Peyer's patch (tissue), 4 donors: ENCODE measurements at regions not wholly inside any gene's neighbourhood (a gene's known extent, or its start where the extent isn't known, plus 50 kb on each side); places are given as distances from the start of the nearest gene placed in this dataset.

Experiments
- DNase-seq, 3 donors: peaks; one replicate each; pipeline ENCODE4 v3.0.0-alpha.2; 2017 to 2019
- H3K27ac ChIP-seq, 4 donors: fragments of 200-600 bp; sonication (generic); one replicate each; pipeline ENCODE4 v1.5.1; 2016 to 2019
- H3K27me3 ChIP-seq, 2 donors: fragments of 200-600 bp; sonication (generic); one replicate each; pipeline ENCODE4 v1.5.1; 2019
- H3K36me3 ChIP-seq, 3 donors: fragments of 200-600 bp; sonication (generic); one replicate each; pipeline ENCODE4 v1.5.1; 2016 to 2019
- H3K4me1 ChIP-seq, 4 donors: fragments of 200-600 bp; sonication (generic); one replicate each; pipeline ENCODE4 v1.5.1; 2016 to 2019
- H3K4me3 ChIP-seq, 4 donors: fragments of 200-600 bp; sonication (generic); 1 replicate in 3 of 4; 2 replicates in 1 of 4; pipeline ENCODE4 v1.5.1; 2016 to 2019; ENCODE audit warnings: mild to moderate bottlenecking in 1 of 4
- H3K9me3 ChIP-seq, 4 donors: fragments of 200-600 bp; sonication (generic); one replicate each; pipeline ENCODE4 v1.5.1; 2016 to 2019; ENCODE audit warnings: mild to moderate bottlenecking in 1 of 4
- CTCF ChIP-seq, 6 experiments: fragments of 450-650 bp in 4 of 6; fragments of 200-600 bp in 2 of 6; sonication (generic) in 1 of 6; IDR thresholded peaks; one replicate each; pipeline ENCODE4 v1.5.1; 2017 to 2019; ENCODE audit warnings: antibody characterized with exemption in 6 of 6, mild to moderate bottlenecking in 3 of 6, moderate library complexity in 1 of 6
- POLR2A ChIP-seq, 2 donors: fragments of 450-650 bp; IDR thresholded peaks; one replicate each; pipeline ENCODE4 v1.5.1; 2017; ENCODE audit warnings: antibody characterized with exemption in 2 of 2, mild to moderate bottlenecking in 2 of 2, moderate library complexity in 2 of 2

DNA sequence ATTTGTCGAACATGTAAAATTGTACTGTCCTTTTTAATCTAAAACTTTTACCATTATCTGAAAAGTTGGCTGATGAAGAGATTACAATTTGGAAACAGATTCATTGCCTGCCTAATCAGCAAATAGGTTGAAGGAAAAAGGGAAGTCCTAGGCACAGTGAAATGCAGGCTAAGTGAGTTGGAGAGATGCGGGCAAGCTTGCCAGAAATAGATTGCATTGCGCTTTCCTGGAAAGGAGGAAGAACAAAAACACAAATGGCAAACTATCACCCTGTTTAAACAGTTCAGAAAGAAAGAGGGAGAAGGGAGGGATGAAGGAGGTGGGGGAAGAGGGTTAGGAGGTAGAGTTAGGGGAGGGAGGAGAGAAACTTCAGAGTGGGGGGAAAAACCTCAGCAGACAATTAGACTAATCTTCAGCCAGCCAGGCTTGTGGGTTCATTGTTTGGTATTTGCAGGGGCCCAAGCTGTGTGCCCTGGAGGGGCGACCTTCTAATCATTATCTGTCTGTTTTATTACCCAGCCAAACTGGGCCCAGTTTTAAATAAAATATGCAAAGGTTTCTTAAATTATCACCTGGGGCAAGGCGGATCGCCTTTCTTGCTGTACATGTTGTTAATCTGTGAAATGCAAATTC, 465.2 kb downstream of the TFAP2B start:
- Histone ChIP-seq H3K27ac (no peak overlapping the region), H3K27me3 (no peaks in the 10 kb centered on the region), H3K4me1 (no peaks in the 10 kb centered on the region), H3K36me3 (no peaks in the 10 kb centered on the region), H3K9me3 (no peaks in the 10 kb centered on the region), H3K4me3 (no peak overlapping the region)
- no peak for DNase-seq
- TF ChIP-seq CTCF (IDR thresholded peaks at IDR 0.05) = no peak
- no peak for TF ChIP-seq POLR2A (IDR thresholded peaks at IDR 0.05)

- Histone ChIP-seq H3K4me3 (no peak overlapping the region), H3K4me1 (no peaks in the 10 kb centered on the region), H3K27ac (no peak overlapping the region), H3K36me3 (no peaks in the 10 kb centered on the region), H3K27me3 (no peaks in the 10 kb centered on the region), H3K9me3 (no peaks in the 10 kb centered on the region)
- TF ChIP-seq CTCF (IDR thresholded peaks at IDR 0.05) (no peak), POLR2A (IDR thresholded peaks at IDR 0.05) (no peak)
- no peak for DNase-seq
Measured at GRCh38 chr6:51285876-51286275, 467.2 kb downstream of the TFAP2B start.

- TF ChIP-seq POLR2A (IDR thresholded peaks at IDR 0.05) = no peak
- no peak for TF ChIP-seq CTCF (IDR thresholded peaks at IDR 0.05)
- no peak for DNase-seq
- no peaks in the 10 kb centered on the region for H3K4me1 ChIP-seq
- H3K4me3 ChIP-seq = no peak overlapping the region
- H3K36me3 ChIP-seq = no peaks in the 10 kb centered on the region
- H3K9me3 ChIP-seq = no peaks in the 10 kb centered on the region
- no peaks in the 10 kb centered on the region for H3K27me3 ChIP-seq
- H3K27ac ChIP-seq = no peak overlapping the region
Measured at GRCh38 chr6:51289041-51289440, 470.4 kb downstream of the TFAP2B start.

DNA sequence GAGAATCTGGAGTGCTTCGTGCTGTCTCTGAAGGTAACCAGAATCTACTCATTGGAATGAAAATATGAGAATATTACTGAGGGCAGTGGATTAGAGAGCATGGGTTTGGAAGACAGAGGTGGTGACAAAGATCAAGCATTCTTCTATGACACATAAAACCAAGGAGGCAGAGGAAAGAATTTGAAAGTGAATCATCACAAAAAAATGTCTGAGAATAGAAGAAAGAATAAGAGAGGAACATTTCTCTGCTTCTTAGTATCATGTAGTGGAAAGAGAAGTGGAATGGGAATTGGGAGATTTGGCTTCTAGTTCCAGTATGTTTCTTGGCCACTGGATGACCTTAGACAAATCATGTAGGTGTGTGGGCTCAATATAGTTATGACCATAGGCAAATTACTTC, 474.0 kb downstream of the TFAP2B start:
- no peak for TF ChIP-seq POLR2A (IDR thresholded peaks at IDR 0.05)
- no peak for TF ChIP-seq CTCF (IDR thresholded peaks at IDR 0.05)

GRCh38 chr6:51299621-51300380, 481.1 kb downstream of the TFAP2B start:
- no peak overlapping the region for H3K4me3 ChIP-seq
- no peak for DNase-seq

More for the DNA sequence above, 474.0 kb downstream of the TFAP2B start:
- DNase-seq = no peak
- no peaks in the 10 kb centered on the region for H3K9me3 ChIP-seq
- H3K36me3 ChIP-seq = no peaks in the 10 kb centered on the region
- no peak overlapping the region for H3K4me3 ChIP-seq
- no peaks in the 10 kb centered on the region for H3K4me1 ChIP-seq
- no peaks in the 10 kb centered on the region for H3K27me3 ChIP-seq
- H3K27ac ChIP-seq = no peak overlapping the region

More at GRCh38 chr6:51299621-51300380, 481.1 kb downstream of the TFAP2B start:
- Histone ChIP-seq H3K27me3 (no peaks in the 10 kb centered on the region), H3K4me1 (no peaks in the 10 kb centered on the region), H3K27ac (no peak overlapping the region), H3K36me3 (no peaks in the 10 kb centered on the region), H3K9me3 (no peaks in the 10 kb centered on the region)
- TF ChIP-seq CTCF (IDR thresholded peaks at IDR 0.05) (no peak), POLR2A (IDR thresholded peaks at IDR 0.05) (no peak)
